H1 (cell line): ENCODE measurements at regions not wholly inside any gene's neighbourhood (a gene's known extent, or its start where the extent isn't known, plus 50 kb on each side); places are given as distances from the start of the nearest gene placed in this dataset.

ENCODE experiments used
- CTCF ChIA-PET: fragments of 300-600 bp; sonication (Branson Sonifier 250); formaldehyde crosslinking; loops from one replicate; lab custom pipeline; 2021; ENCODE audit not compliant: partially characterized antibody; lab: Charles Lee
- POLR2A ChIA-PET: fragments of 300-600 bp; sonication (Branson Sonifier 250); formaldehyde crosslinking; loops from one replicate; lab custom pipeline; 2021; ENCODE audit warnings: inconsistent platforms; ENCODE audit not compliant: partially characterized antibody; lab: Charles Lee
- DNase-seq, 2 experiments: peaks; one replicate each; pipeline versions ENCODE4 v3.0.0 to v3.0.0-alpha.2; 2010 to 2022; ENCODE audit warnings: low spot score in 2 of 2, low read depth in 1 of 2, mixed read lengths in 1 of 2
- FAIRE-seq: peaks from 2 replicates; lab custom pipeline; 2011; peaks lifted over from hg19 to GRCh38; lab: Jason Lieb, UNC
- H2AFZ ChIP-seq: 2 replicates; pipeline ENCODE4 v1.8.1; 2012; ENCODE audit warnings: low read length, inconsistent platforms
- H2AK5ac ChIP-seq: 2 replicates; pipeline ENCODE4 v1.6.1; 2013; ENCODE audit warnings: low read depth, low read length
- H2BK120ac ChIP-seq: replicated peaks from 2 replicates; pipeline ENCODE3; 2013; ENCODE audit warnings: low read depth, low read length, inconsistent platforms
- H2BK12ac ChIP-seq: 2 replicates; pipeline ENCODE4 v1.6.1; 2013; ENCODE audit warnings: low read depth, low read length
- H2BK15ac ChIP-seq: 2 replicates; pipeline ENCODE4 v1.6.1; 2013; ENCODE audit warnings: low read length
- H2BK20ac ChIP-seq: 2 replicates; pipeline ENCODE4 v1.6.1; 2013; ENCODE audit warnings: low read length
- H2BK5ac ChIP-seq: 2 replicates; pipeline ENCODE4 v1.6.1; 2013; ENCODE audit warnings: low read depth, low read length
- H3K14ac ChIP-seq: 2 replicates; pipeline ENCODE4 v1.6.1; 2013; ENCODE audit warnings: inconsistent platforms; ENCODE audit not compliant: insufficient read length
- H3K18ac ChIP-seq: 2 replicates; pipeline ENCODE4 v1.6.1; 2013; ENCODE audit warnings: low read length; ENCODE audit errors: extremely low read depth
- H3K23ac ChIP-seq: 2 replicates; pipeline ENCODE4 v1.6.1; 2013; ENCODE audit warnings: inconsistent platforms; ENCODE audit not compliant: insufficient read length
- H3K23me2 ChIP-seq: 2 replicates; pipeline ENCODE4 v1.6.1; 2013; ENCODE audit warnings: low read depth, low read length
- H3K27ac ChIP-seq: 2 replicates; pipeline ENCODE4 v1.6.1; 2011; ENCODE audit warnings: low read depth, low read length, inconsistent platforms
- H3K27me3 ChIP-seq, 4 experiments: replicated peaks in 1 of 4; 1 replicate in 1 of 4; 2 replicates in 3 of 4; pipeline versions ENCODE4 v1.6.1 to v1.8.1; 2011 to 2013; ENCODE audit warnings: low read length in 3 of 4, mild to moderate bottlenecking in 3 of 4, inconsistent platforms in 2 of 4, mixed read lengths in 2 of 4, moderate library complexity in 1 of 4; ENCODE audit not compliant: control insufficient read depth in 3 of 4, insufficient read depth in 3 of 4; ENCODE audit errors: extremely low read depth in 1 of 4
- H3K36me3 ChIP-seq, 4 experiments: 2 replicates each; pipeline versions ENCODE4 v1.6.1 to v1.8.1; 2011 to 2013; ENCODE audit warnings: mild to moderate bottlenecking in 4 of 4, low read length in 3 of 4, moderate library complexity in 2 of 4, control low read depth in 1 of 4, inconsistent platforms in 1 of 4; ENCODE audit not compliant: insufficient read depth in 4 of 4, control insufficient read depth in 2 of 4
- H3K4ac ChIP-seq: replicated peaks from 2 replicates; pipeline ENCODE3; 2013; ENCODE audit warnings: low read length, low read depth, mixed read lengths, inconsistent platforms; ENCODE audit not compliant: insufficient read length
- H3K4me1 ChIP-seq, 4 experiments: replicated peaks in 1 of 4; 1 replicate in 1 of 4; 2 replicates in 3 of 4; pipeline versions ENCODE4 v1.6.1 to v1.8.1; 2011 to 2013; ENCODE audit warnings: low read length in 3 of 4, inconsistent platforms in 2 of 4, mixed read lengths in 1 of 4; ENCODE audit not compliant: insufficient read depth in 4 of 4, control insufficient read depth in 3 of 4
- H3K4me2 ChIP-seq, 2 experiments: 2 replicates each; pipeline versions ENCODE4 v1.6.1 to v1.8.1; 2011 to 2013; ENCODE audit warnings: low read depth in 2 of 2, low read length in 2 of 2, control low read depth in 1 of 2, inconsistent platforms in 1 of 2, mild to moderate bottlenecking in 1 of 2; ENCODE audit not compliant: insufficient read depth in 1 of 2
- H3K4me3 ChIP-seq, 4 experiments: fragments of 200-600, 300-600 bp in 1 of 4; sonication (generic), shearing (Covaris generic), sonication (Bioruptor Twin) in 1 of 4; 2 replicates each; pipeline versions ENCODE4 v1.5.1 to v1.8.1; 2011 to 2016; ENCODE audit warnings: low read length in 4 of 4, low read depth in 3 of 4, control low read depth in 2 of 4, inconsistent platforms in 2 of 4, mild to moderate bottlenecking in 2 of 4, mixed read lengths in 1 of 4, moderate library complexity in 1 of 4; ENCODE audit not compliant: insufficient read depth in 2 of 4; ENCODE audit errors: extremely low read depth in 1 of 4
- H3K56ac ChIP-seq: replicated peaks from 2 replicates; pipeline ENCODE3; 2013; ENCODE audit warnings: low read depth, mild to moderate bottlenecking, mixed read lengths, low read length, inconsistent platforms; ENCODE audit not compliant: insufficient read length
- H3K79me1 ChIP-seq: 2 replicates; pipeline ENCODE4 v1.6.1; 2013; ENCODE audit warnings: low read depth, low read length, control low read depth
- H3K79me2 ChIP-seq, 2 experiments: 2 replicates each; pipeline versions ENCODE4 v1.6.1 to v1.8.1; 2012 to 2013; ENCODE audit warnings: low read length in 2 of 2, mild to moderate bottlenecking in 2 of 2, inconsistent platforms in 1 of 2; ENCODE audit not compliant: insufficient read depth in 2 of 2, control insufficient read depth in 1 of 2
- H3K9ac ChIP-seq, 4 experiments: replicated peaks in 1 of 4; 1 replicate in 1 of 4; 2 replicates in 3 of 4; pipeline versions ENCODE4 v1.6.1 to v1.8.1; 2011 to 2013; ENCODE audit warnings: low read depth in 3 of 4, low read length in 3 of 4, control low read depth in 2 of 4, mild to moderate bottlenecking in 2 of 4, moderate library complexity in 2 of 4, inconsistent platforms in 1 of 4; ENCODE audit errors: extremely low read depth in 1 of 4
- H3K9me3 ChIP-seq, 2 experiments: 2 replicates each; pipeline versions ENCODE4 v1.6.1 to v1.8.1; 2012 to 2013; ENCODE audit warnings: mild to moderate bottlenecking in 2 of 2, moderate library complexity in 2 of 2, control low read depth in 1 of 2, inconsistent platforms in 1 of 2, low read depth in 1 of 2, low read length in 1 of 2, mixed read lengths in 1 of 2; ENCODE audit not compliant: insufficient read depth in 2 of 2
- H4K20me1 ChIP-seq, 2 experiments: replicated peaks in 1 of 2; 2 replicates each; pipeline versions ENCODE3 to v1.8.1; 2011 to 2013; ENCODE audit warnings: inconsistent platforms in 2 of 2, low read length in 2 of 2, mild to moderate bottlenecking in 1 of 2; ENCODE audit not compliant: insufficient read depth in 2 of 2, control insufficient read depth in 1 of 2
- H4K5ac ChIP-seq: 2 replicates; pipeline ENCODE4 v1.6.1; 2013; ENCODE audit warnings: low read length, low read depth, mixed read lengths, inconsistent platforms; ENCODE audit not compliant: insufficient read length
- H4K8ac ChIP-seq: 2 replicates; pipeline ENCODE4 v1.8.0; 2013; ENCODE audit warnings: mild to moderate bottlenecking, moderate library complexity, low read length, inconsistent platforms; ENCODE audit not compliant: insufficient read depth; ENCODE audit errors: extremely low read depth
- H4K91ac ChIP-seq: replicated peaks from 2 replicates; pipeline ENCODE3; 2013; ENCODE audit warnings: low read length, mixed read lengths, inconsistent platforms; ENCODE audit not compliant: insufficient read length
- MAX ChIP-seq: IDR thresholded peaks from 2 replicates; pipeline ENCODE4 v1.6.1; 2012; ENCODE audit warnings: inconsistent platforms
- RNF2 ChIP-seq: fragments of 200-900, 300-1000 bp; sonication (generic); IDR thresholded peaks from 2 replicates; pipeline ENCODE4 v1.7.1; 2016; ENCODE audit warnings: borderline replicate concordance, low read depth, mild to moderate bottlenecking, antibody characterized with exemption, low read length; ENCODE audit not compliant: poor library complexity, severe bottlenecking; ENCODE audit errors: missing control alignments
- TEAD4 ChIP-seq: IDR thresholded peaks from 2 replicates; pipeline ENCODE4 v1.6.1; 2012; ENCODE audit warnings: low read depth, low read length, inconsistent platforms, mixed read lengths
- whole genome bisulfite sequencing, 2 experiments: shearing (Covaris generic) in 1 of 2; methylation state at CpG; one replicate each; pipeline versions ENCODE4 v1.1.6 to v1.1.7; 2013 to 2015; ENCODE audit warnings: low lambda C conversion rate in 2 of 2, mixed read lengths in 2 of 2, inconsistent platforms in 1 of 2, low coverage in 1 of 2, missing lambda C conversion rate in 1 of 2; ENCODE audit not compliant: insufficient replicate concordance in 2 of 2, insufficient coverage in 1 of 2, insufficient read length in 1 of 2; ENCODE audit errors: extremely low coverage in 1 of 2, missing lambda C conversion rate in 1 of 2; 5-methylcytosine and 5-hydroxymethylcytosine counted together

- TF ChIP-seq MAX (no peak), TEAD4 (no peak), RNF2 (no peak)
- FAIRE-seq = no peak
- H3K56ac ChIP-seq = no peak overlapping the region
- no peaks in the 10 kb centered on the region for H3K27me3 ChIP-seq
- no peak for DNase-seq
- no peak overlapping the region for H3K4ac ChIP-seq
- no peak overlapping the region for H4K91ac ChIP-seq
- H3K4me1 ChIP-seq = no peaks in the 10 kb centered on the region
- H2BK120ac ChIP-seq = no peak overlapping the region
- H3K79me1 ChIP-seq = no peaks in the 10 kb centered on the region
- H4K20me1 ChIP-seq = no peaks in the 10 kb centered on the region
- no peak overlapping the region for H3K23ac ChIP-seq
- no peak overlapping the region for H3K9ac ChIP-seq
- ChIA-PET POLR2A (no interaction called here), CTCF (interaction anchor here (1.3 kb wide), 2 partner anchors 36 to 64 kb away, joined by 5 to 6 read pairs; no protein-coding TSS in a partner anchor)
- no peak overlapping the region for H2BK5ac ChIP-seq
- no peak overlapping the region for H2AK5ac ChIP-seq
- no peak overlapping the region for H2BK15ac ChIP-seq
- no peak overlapping the region for H2AFZ ChIP-seq
- H2BK20ac ChIP-seq = no peak overlapping the region
- H4K8ac ChIP-seq = no peak overlapping the region
- H3K9me3 ChIP-seq = no peaks in the 10 kb centered on the region
- H2BK12ac ChIP-seq = no peak overlapping the region
- H3K23me2 ChIP-seq = no peaks in the 10 kb centered on the region
- no peaks in the 10 kb centered on the region for H3K36me3 ChIP-seq
- WGBS, 2 experiments = 71% methylated on average over 1 of the region's 1 CpG; no CpG with 5 or more reads in 1 of the 2 experiments
- H3K27ac ChIP-seq = no peak overlapping the region
- no peak overlapping the region for H3K18ac ChIP-seq
- no peak overlapping the region for H3K4me2 ChIP-seq
- H4K5ac ChIP-seq = no peak overlapping the region
- H3K79me2 ChIP-seq = no peaks in the 10 kb centered on the region
- H3K4me3 ChIP-seq = no peak overlapping the region
- H3K14ac ChIP-seq = no peak overlapping the region
Measured at GRCh38 chr10:63783882-63784281, 262.7 kb downstream of the REEP3 start.
